ENCODE measurements at regions not wholly inside any gene's neighbourhood (a gene's known extent, or its start where the extent isn't known, plus 50 kb on each side); places are given as distances from the start of the nearest gene placed in this dataset.

DNA sequence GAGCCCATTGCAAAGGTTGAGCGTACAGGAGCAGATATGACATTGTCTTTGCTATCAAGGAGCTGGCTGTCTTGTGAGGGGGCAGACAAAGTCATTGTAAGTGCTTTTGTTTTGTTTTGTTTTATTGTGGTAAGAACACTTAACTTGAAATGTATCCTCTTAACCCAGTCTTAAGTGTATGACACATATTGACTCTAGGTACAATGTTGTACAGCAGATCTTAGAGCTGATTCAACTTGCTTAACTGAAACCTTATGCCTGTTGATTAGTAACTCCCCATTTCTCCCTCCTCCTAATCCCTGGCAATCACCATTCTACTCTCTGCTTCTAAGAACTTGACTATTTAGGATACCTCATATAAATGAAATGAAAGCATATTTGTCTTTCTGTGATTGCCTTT lies 429.0 kb downstream of the BMP2 start:
- Mint-ChIP-seq H3K4me1 (ENCODE audit: low read depth) (no peaks in the 10 kb centered on the region), H3K27me3 (no peaks in the 10 kb centered on the region), H3K4me3 (no peak overlapping the region), H3K36me3 (ENCODE audit: low read depth) (no peaks in the 10 kb centered on the region), H3K9me3 (no peaks in the 10 kb centered on the region), H3K27ac (no peak overlapping the region)
- intact Hi-C loops (cut with micrococcal nuclease): no loop called here

- Mint-ChIP-seq H3K9me3 (no peaks in the 10 kb centered on the region), H3K36me3 (ENCODE audit: low read depth) (no peaks in the 10 kb centered on the region), H3K4me1 (ENCODE audit: low read depth) (no peaks in the 10 kb centered on the region), H3K4me3 (no peak overlapping the region), H3K27ac (no peak overlapping the region), H3K27me3 (no peaks in the 10 kb centered on the region)
- intact Hi-C loops (cut with micrococcal nuclease): no loop called here
These were observed 432.4 kb downstream of the BMP2 start for GRCh38 chr20:7199861-7200260.

- no peak overlapping the region for H3K4me3 Mint-ChIP-seq
- H3K36me3 Mint-ChIP-seq (ENCODE audit: low read depth): no peaks in the 10 kb centered on the region
- no peaks in the 10 kb centered on the region for H3K27me3 Mint-ChIP-seq
- no peaks in the 10 kb centered on the region for H3K4me1 Mint-ChIP-seq (ENCODE audit: low read depth)
- intact Hi-C loops (cut with micrococcal nuclease): no loop called here
- peaks cover 5% of the 10 kb centered on the region for H3K9me3 Mint-ChIP-seq
- no peak overlapping the region for H3K27ac Mint-ChIP-seq
These were observed 439.8 kb downstream of the BMP2 start for GRCh38 chr20:7207186-7207798.

DNA sequence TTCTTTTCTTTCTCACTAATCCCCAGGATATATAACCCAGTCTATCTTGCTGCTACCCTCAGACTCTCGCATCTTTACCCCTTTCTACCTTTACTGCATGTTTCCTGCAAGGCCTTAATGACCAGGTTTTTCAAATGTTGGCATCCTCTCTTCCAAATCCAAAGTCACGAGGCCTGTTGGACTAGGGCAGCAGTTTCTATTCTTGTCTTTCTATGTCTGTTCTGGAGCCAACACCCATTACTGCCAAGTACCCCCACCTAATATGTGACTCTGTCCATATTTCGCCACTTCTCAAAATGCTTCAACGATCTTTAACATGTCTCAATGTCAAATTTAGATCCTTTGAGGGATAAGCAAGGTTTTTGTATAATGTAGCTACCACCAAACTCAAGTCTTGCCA lies 443.4 kb downstream of the BMP2 start:
- Mint-ChIP-seq H3K27me3 (no peaks in the 10 kb centered on the region), H3K9me3 (peaks cover 5% of the 10 kb centered on the region), H3K4me3 (no peak overlapping the region), H3K36me3 (ENCODE audit: low read depth) (no peaks in the 10 kb centered on the region), H3K4me1 (ENCODE audit: low read depth) (no peaks in the 10 kb centered on the region), H3K27ac (no peak overlapping the region)
- intact Hi-C loops (cut with micrococcal nuclease): no loop called here

DNA sequence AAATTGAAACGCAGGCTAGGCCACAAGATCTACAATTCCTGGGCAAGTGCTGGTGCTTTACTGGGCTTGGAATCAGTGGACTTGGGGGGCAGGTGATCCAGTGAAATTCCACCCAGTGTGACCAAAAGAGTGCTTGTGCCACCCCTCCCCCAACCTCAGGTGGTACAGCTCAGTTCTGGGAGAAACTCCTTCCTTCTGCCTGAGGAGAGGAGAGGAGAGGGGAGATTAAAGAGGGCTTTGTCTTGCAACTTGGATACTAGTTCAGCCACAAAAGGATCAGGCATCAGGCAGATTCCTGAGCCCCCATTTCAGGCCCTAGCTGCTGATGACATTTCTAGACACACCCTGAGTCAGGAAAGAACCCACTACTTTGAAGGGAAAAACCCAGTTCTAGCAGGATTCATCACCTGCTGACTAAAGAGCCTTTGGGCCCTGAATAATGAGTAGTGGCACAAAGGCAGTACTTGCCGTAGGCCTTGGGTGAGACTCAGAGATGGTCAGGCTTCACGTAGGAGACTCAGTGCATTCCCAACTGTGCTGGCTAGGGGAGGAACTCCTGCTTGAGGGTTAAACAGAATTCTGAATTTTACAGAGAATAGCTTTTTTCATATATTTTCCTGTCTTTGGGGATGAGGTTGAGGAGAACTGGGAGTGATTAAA lies 446.7 kb downstream of the BMP2 start:
- H3K36me3 Mint-ChIP-seq (ENCODE audit: low read depth): no peaks in the 10 kb centered on the region
- H3K27me3 Mint-ChIP-seq: no peaks in the 10 kb centered on the region
- intact Hi-C loops (cut with micrococcal nuclease): no loop called here
- H3K4me1 Mint-ChIP-seq (ENCODE audit: low read depth): no peaks in the 10 kb centered on the region
- no peaks in the 10 kb centered on the region for H3K9me3 Mint-ChIP-seq
- no peak overlapping the region for H3K4me3 Mint-ChIP-seq
- H3K27ac Mint-ChIP-seq: no peak overlapping the region

DNA sequence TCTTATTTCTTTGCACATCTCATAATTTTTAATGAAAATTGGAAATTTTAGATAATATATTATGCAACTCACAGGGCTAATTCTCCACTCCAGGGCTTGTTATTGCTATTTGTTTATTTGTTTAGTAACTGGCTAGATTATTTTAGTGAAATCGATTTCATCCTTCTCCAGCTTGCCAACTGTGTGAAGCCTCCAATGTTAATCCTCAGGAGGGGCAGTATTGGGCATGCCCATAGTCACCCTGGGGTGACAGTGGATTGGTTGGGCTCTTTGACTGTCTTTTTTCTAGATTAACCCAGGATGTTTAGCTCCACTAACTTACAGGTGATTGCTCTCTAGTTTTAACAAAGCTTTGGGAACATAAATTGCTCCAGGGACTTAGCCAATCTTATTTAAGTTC lies 450.1 kb downstream of the BMP2 start:
- H3K4me1 Mint-ChIP-seq (ENCODE audit: low read depth): no peaks in the 10 kb centered on the region
- no peak overlapping the region for H3K4me3 Mint-ChIP-seq
- intact Hi-C loops (cut with micrococcal nuclease): no loop called here
- H3K9me3 Mint-ChIP-seq: no peaks in the 10 kb centered on the region
- no peaks in the 10 kb centered on the region for H3K36me3 Mint-ChIP-seq (ENCODE audit: low read depth)
- H3K27me3 Mint-ChIP-seq: no peaks in the 10 kb centered on the region
- no peak overlapping the region for H3K27ac Mint-ChIP-seq

DNA sequence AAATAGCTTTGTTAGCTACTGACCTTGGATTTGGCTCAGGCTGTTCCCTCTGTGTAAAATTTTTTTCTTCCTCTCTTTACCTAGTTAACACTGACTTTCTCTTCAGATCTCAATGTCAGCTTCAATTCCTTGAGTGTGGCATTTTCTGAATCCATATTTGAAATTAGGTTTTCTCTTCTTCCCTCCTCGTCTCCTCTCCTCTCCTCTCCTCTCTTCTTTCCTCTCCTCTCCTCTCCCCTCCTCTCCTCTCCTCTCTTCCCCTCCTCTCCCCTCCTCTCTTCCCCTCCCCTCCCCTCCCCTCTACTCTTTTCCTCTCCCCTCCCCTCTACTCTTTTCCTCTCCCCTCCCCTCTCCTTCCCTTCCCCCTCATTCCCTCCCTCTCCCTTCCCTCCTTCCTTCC lies 453.3 kb downstream of the BMP2 start:
- peaks cover 9% of the 10 kb centered on the region for H3K9me3 Mint-ChIP-seq
- H3K27ac Mint-ChIP-seq: no peak overlapping the region
- no peaks in the 10 kb centered on the region for H3K27me3 Mint-ChIP-seq
- H3K36me3 Mint-ChIP-seq (ENCODE audit: low read depth): no peaks in the 10 kb centered on the region
- no peak overlapping the region for H3K4me3 Mint-ChIP-seq
- intact Hi-C loops (cut with micrococcal nuclease): no loop called here
- no peaks in the 10 kb centered on the region for H3K4me1 Mint-ChIP-seq (ENCODE audit: low read depth)

- intact Hi-C loops (cut with micrococcal nuclease): no loop called here
- Mint-ChIP-seq H3K27me3 (no peaks in the 10 kb centered on the region), H3K9me3 (peaks cover 16% of the 10 kb centered on the region), H3K4me3 (no peak overlapping the region), H3K4me1 (ENCODE audit: low read depth) (no peaks in the 10 kb centered on the region), H3K36me3 (ENCODE audit: low read depth) (no peaks in the 10 kb centered on the region), H3K27ac (no peak overlapping the region)
These were observed 458.7 kb downstream of the BMP2 start for GRCh38 chr20:7226156-7226555.

- intact Hi-C loops (cut with micrococcal nuclease): no loop called here
- no peak overlapping the region for H3K4me3 Mint-ChIP-seq
- H3K9me3 Mint-ChIP-seq: peaks cover 7% of the 10 kb centered on the region
- no peaks in the 10 kb centered on the region for H3K36me3 Mint-ChIP-seq (ENCODE audit: low read depth)
- no peaks in the 10 kb centered on the region for H3K4me1 Mint-ChIP-seq (ENCODE audit: low read depth)
- no peak overlapping the region for H3K27ac Mint-ChIP-seq
- H3K27me3 Mint-ChIP-seq: no peaks in the 10 kb centered on the region
These were observed 463.8 kb downstream of the BMP2 start for GRCh38 chr20:7231303-7231702.

DNA sequence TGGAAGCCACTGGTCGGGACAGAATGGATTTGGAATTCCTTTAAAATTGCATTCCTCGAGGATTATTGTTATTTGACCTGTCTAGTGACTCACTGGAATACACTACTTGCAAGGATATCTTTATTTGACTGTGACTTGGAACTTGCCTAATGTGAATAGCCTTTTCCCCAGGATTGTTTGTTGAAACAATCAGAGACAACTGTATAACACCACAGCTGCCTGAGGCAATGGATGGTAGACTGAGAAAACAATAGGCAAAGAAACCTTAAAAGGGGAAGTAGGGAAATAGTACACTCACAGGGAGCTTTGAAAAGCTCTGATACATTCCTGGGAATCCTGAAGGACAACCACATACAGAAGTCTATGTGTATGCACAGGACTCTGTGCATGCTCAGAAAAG lies 465.3 kb downstream of the BMP2 start:
- H3K4me3 Mint-ChIP-seq: no peak overlapping the region
- H3K27me3 Mint-ChIP-seq: no peaks in the 10 kb centered on the region
- H3K36me3 Mint-ChIP-seq (ENCODE audit: low read depth): no peaks in the 10 kb centered on the region
- no peaks in the 10 kb centered on the region for H3K9me3 Mint-ChIP-seq
- intact Hi-C loops (cut with micrococcal nuclease): no loop called here
- H3K27ac Mint-ChIP-seq: no peak overlapping the region
- H3K4me1 Mint-ChIP-seq (ENCODE audit: low read depth): no peaks in the 10 kb centered on the region

GRCh38 chr20:7237251-7237650 lies 469.8 kb downstream of the BMP2 start:
- H3K27ac Mint-ChIP-seq: no peak overlapping the region
- no peaks in the 10 kb centered on the region for H3K27me3 Mint-ChIP-seq
- intact Hi-C loops (cut with micrococcal nuclease): no loop called here
- H3K4me3 Mint-ChIP-seq: no peak overlapping the region
- H3K36me3 Mint-ChIP-seq (ENCODE audit: low read depth): no peaks in the 10 kb centered on the region
- no peaks in the 10 kb centered on the region for H3K4me1 Mint-ChIP-seq (ENCODE audit: low read depth)
- no peaks in the 10 kb centered on the region for H3K9me3 Mint-ChIP-seq

- no peaks in the 10 kb centered on the region for H3K27me3 Mint-ChIP-seq
These were observed 473.0 kb downstream of the BMP2 start for GRCh38 chr20:7240490-7240889.

DNA sequence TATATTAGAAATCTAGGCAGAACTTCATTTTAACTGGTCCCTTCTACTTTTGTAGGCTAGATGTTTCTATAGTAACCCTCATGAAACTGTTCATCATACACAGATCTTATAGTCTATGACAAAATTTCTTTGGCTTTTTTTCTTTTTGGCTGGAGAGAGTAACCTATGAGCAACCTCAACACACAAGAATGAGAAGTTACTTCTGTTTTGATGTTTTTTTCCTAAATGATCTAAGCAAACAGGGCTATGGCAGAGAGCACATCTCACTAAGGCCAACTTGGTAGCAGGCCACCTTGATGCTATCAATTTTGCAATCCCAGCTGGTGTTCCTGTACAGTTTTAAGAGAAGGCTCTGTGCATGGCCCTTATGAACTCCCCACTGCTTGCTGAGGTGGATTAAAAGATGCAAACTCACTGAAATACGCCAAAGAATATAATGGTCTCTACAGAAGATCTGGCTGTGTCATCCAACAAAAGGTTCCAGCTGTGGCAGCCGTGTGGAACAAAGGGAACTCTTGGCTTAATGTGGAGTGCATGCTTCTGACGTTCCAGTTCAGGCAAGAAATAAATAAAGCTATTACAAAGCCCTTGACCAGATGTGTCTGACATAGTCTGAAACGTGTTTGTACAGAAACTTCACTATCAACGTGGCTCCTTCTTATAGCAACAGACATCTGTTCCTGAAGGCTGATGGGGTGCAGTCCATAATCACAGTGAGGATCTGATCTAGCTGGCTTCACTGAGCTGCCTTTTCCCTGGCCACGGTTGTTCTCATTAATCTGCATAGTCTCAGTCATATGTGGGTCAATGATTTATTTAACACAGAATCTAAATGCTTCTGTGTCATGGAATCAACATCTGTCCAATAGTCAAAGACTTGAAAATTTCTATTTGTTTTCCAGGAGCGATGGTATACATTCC lies 481.1 kb downstream of the BMP2 start:
- no peak overlapping the region for H3K27ac Mint-ChIP-seq
- intact Hi-C loops (cut with micrococcal nuclease): no loop called here
- H3K27me3 Mint-ChIP-seq: no peaks in the 10 kb centered on the region

More at GRCh38 chr20:7240490-7240889, 473.0 kb downstream of the BMP2 start:
- Mint-ChIP-seq H3K36me3 (ENCODE audit: low read depth) (no peaks in the 10 kb centered on the region), H3K27ac (no peak overlapping the region), H3K9me3 (no peaks in the 10 kb centered on the region), H3K4me3 (no peak overlapping the region), H3K4me1 (ENCODE audit: low read depth) (no peaks in the 10 kb centered on the region)
- intact Hi-C loops (cut with micrococcal nuclease): no loop called here

DNA sequence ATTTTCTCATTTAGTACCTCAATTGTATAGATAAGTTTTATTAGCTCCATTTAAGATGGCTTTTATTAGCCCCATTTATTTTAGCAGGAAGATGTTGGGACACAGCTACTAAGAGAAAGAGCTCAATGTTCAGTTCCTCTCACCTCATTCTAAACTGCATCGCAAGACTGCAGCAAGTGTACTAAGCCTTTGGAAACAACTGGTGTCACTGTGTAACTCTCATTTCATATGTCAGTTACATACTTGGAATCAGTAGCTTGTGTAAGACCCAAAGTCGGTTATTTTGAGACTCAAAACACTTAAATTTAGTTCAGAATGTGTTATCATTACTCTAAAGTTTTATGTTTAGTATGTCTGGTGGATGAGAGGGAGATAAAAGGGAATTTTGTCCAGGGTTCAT lies 482.9 kb downstream of the BMP2 start:
- H3K4me3 Mint-ChIP-seq: no peak overlapping the region
- no peaks in the 10 kb centered on the region for H3K9me3 Mint-ChIP-seq
- no peak overlapping the region for H3K27ac Mint-ChIP-seq
- intact Hi-C loops (cut with micrococcal nuclease): no loop called here
- no peaks in the 10 kb centered on the region for H3K4me1 Mint-ChIP-seq (ENCODE audit: low read depth)
- H3K27me3 Mint-ChIP-seq: no peaks in the 10 kb centered on the region
- no peaks in the 10 kb centered on the region for H3K36me3 Mint-ChIP-seq (ENCODE audit: low read depth)

More for the DNA sequence above, 481.1 kb downstream of the BMP2 start:
- Mint-ChIP-seq H3K4me1 (ENCODE audit: low read depth) (no peaks in the 10 kb centered on the region), H3K4me3 (no peak overlapping the region), H3K36me3 (ENCODE audit: low read depth) (no peaks in the 10 kb centered on the region), H3K9me3 (no peaks in the 10 kb centered on the region)
